ENCODE measurements at regions not wholly inside any gene's neighbourhood (a gene's known extent, or its start where the extent isn't known, plus 50 kb on each side); places are given as distances from the start of the nearest gene placed in this dataset.

GRCh38 chr5:6029811-6030271, 348.5 kb downstream of the MED10 start:
- Histone ChIP-seq H4K91ac (ENCODE audit: insufficient read length, low read depth, low read length) (no peak overlapping the region), H4K20me1 (ENCODE audit: control insufficient read depth, insufficient read depth, insufficient read length) (no peaks in the 10 kb centered on the region), H3K18ac (ENCODE audit: insufficient read length, low read depth, low read length) (no peak overlapping the region), H2BK20ac (ENCODE audit: low read depth, low read length, poor library complexity, severe bottlenecking) (no peak overlapping the region), H4K8ac (replicated peaks; ENCODE audit: insufficient read length, low read depth, low read length) (no peak overlapping the region), H3K27me3 (ENCODE audit: insufficient read depth, low read length) (no peaks in the 10 kb centered on the region), H2BK12ac (ENCODE audit: insufficient read length, low read depth, low read length) (no peak overlapping the region), H2AFZ (ENCODE audit: low read length) (no peak overlapping the region), H3K23me2 (ENCODE audit: insufficient read length, low read depth, low read length, poor library complexity, severe bottlenecking) (no peaks in the 10 kb centered on the region), H3T11ph (ENCODE audit: low read length) (no peak overlapping the region), H3K4me2 (ENCODE audit: insufficient read depth, insufficient read length, low read length) (no peak overlapping the region), H3K4me1 (ENCODE audit: insufficient read depth, low read length) (no peaks in the 10 kb centered on the region), H3K79me1 (ENCODE audit: insufficient read depth, low read depth, low read length, poor library complexity, severe bottlenecking) (no peaks in the 10 kb centered on the region), H3K14ac (ENCODE audit: insufficient read depth, low read length) (no peak overlapping the region), H3K9ac (ENCODE audit: extremely low read depth, insufficient read length, low read length) (no peak overlapping the region), H3K9me3 (ENCODE audit: control insufficient read depth, low read depth, low read length) (no peaks in the 10 kb centered on the region), H3K4ac (ENCODE audit: low read depth, low read length) (no peak overlapping the region), H3K23ac (ENCODE audit: insufficient read length, low read depth, low read length) (no peak overlapping the region), H2BK15ac (ENCODE audit: low read depth, low read length) (no peak overlapping the region), H4K5ac (ENCODE audit: insufficient read length, low read depth, low read length) (no peak overlapping the region), H2BK5ac (ENCODE audit: insufficient read length, low read length) (no peak overlapping the region), H3K27ac (ENCODE audit: insufficient read length, low read depth, low read length) (no peak overlapping the region), H2BK120ac (ENCODE audit: low read depth, low read length, poor library complexity, severe bottlenecking) (no peak overlapping the region), H3K56ac (ENCODE audit: insufficient read length, low read depth, low read length) (no peak overlapping the region), H2AK5ac (ENCODE audit: insufficient read length, low read length) (no peak overlapping the region), H3K79me2 (ENCODE audit: insufficient read depth, low read length) (no peaks in the 10 kb centered on the region)
- H3K4me1 Mint-ChIP-seq = peaks cover 6% of the 10 kb centered on the region in 2 experiments
- no peak overlapping the region for H3K27ac Mint-ChIP-seq
- no peak for TF ChIP-seq CTCF (conservative IDR thresholded peaks at IDR 0.05)
- H3K36me3 Mint-ChIP-seq (ENCODE audit: insufficient read depth in 1 of 3, low read depth in 3 of 3) = peaks cover 0 to 12% (median 5%) of the 10 kb centered on the region in 3 experiments; a peak in 5 of 7 replicates
- no peak overlapping the region for H3K4me3 Mint-ChIP-seq
- WGBS (ENCODE audit: extremely low coverage, insufficient read length, low lambda C conversion rate) = no CpG with 5 or more reads among the region's 7 CpGs
- H3K27me3 Mint-ChIP-seq (ENCODE audit: low read depth) = no peaks in the 10 kb centered on the region
- no peak for DNase-seq
- peaks cover 12 to 14% of the 10 kb centered on the region in 2 experiments for H3K9me3 Mint-ChIP-seq
